GM18502 (cell line): ENCODE measurements at regions not wholly inside any gene's neighbourhood (a gene's known extent, or its start where the extent isn't known, plus 50 kb on each side); places are given as distances from the start of the nearest gene placed in this dataset.

ENCODE experiments used
- ATAC-seq: cut with Tn5 transposase; IDR thresholded peaks from one replicate; pipeline ENCODE4 v1.9.1; 2021; ENCODE audit warnings: mild to moderate bottlenecking; ENCODE audit not compliant: unreplicated experiment, poor library complexity

DNA sequence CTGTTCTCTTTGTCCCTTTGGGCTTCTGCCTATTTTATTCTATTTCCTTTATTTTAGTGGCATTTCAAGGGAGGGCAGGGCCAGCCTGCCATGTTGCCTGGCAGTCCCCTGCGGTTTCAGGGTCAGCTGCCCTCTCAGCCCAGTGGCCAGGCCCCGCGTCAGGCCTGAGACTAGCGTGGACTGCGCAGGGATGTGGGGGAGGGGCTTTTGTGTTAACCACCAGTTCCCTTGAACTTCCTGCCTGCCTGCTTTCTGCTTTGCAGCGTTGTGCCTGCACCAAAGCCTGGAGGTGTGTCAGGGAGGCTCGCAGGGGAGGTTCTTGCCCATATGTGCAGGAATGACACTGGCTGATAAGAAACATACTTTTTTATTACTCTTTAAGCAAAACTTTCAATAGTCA lies 157.6 kb downstream of the SLC35B3 start:
- no peak for ATAC-seq

DNA sequence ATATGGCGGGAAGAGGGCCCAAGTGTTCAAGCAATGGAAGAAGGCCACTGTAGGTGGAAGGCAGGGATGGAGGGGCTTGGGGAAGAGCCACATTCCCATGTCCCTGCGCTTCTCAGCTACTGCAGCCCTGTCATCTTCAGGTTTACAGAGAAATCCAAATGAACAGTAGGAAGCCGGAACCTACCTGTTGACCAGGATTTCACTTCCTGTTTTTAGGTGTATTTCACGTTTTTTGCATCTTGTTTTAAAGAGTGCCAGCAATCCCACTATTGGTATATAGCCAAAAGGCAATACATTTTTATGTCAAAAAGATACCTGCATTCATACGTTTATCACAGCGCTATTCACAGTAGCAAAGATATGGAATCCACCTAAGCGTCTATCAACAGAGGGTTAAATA lies 159.2 kb downstream of the SLC35B3 start:
- ATAC-seq, result no peak

DNA sequence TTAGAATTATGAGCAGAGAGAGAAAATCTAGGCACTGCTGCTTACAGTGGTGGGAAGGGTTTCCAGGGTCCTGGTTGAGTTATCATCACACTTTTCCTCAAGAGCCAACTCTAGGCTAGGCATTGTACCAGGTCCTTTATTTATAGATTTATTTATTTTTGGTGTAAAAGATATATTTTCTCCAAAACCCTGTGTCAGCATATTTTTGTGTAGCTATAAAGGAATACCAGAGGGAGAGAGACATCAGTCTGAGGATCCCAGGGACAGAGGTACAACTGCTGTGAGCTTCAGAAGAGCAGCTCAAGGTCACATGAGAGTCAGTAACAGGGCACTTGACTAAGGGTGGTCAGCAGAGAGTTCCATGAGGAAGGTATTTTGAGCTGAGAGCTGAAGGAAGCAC lies 159.7 kb downstream of the SLC35B3 start:
- ATAC-seq, result no peak

DNA sequence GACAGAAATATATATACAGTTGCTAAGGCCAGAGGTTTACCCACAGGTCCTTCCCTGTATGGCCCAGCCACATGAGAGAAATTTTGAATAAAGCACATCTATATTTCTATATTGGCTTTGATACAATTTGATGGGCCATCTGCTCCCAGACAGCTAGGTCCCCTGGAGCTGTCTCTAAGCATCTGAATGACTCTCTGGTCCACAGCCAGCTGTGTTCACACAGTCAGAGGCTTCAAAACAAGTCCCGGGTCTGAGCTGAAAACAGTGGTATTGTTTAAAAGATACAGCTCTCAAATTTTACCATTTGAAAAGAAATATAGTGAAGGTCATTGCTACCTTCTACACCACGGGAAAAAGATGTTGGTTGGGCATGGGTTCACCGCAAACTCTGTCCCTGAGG lies 161.1 kb downstream of the SLC35B3 start:
- ATAC-seq, result no peak

DNA sequence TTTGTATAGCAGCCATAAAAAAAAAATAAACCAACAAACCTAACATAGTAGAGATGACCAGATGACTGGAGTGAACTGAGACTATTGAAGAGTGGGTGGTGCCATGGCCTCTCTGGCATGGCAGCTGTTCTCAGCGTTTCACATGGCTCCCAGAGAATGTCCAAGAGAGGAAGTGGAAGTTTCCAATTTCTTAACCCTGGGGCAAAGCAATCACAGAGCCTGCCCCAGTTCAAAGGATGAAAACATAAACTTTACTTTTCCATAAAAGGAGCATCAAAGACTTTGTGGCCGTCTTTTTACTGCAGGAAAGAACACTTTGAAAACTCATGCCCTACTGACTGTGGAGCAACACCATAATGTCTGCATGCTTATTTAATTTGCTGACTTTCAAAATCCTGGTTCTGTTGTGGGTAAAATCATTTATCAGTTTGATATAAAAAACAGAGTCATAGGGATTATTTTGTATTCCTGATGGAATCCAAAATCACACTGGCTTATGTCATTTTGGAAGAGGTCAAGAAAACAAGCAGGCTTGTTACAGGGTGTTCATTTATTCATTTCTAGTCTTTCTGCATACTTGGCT lies 165.4 kb downstream of the SLC35B3 start:
- ATAC-seq, result no peak

DNA sequence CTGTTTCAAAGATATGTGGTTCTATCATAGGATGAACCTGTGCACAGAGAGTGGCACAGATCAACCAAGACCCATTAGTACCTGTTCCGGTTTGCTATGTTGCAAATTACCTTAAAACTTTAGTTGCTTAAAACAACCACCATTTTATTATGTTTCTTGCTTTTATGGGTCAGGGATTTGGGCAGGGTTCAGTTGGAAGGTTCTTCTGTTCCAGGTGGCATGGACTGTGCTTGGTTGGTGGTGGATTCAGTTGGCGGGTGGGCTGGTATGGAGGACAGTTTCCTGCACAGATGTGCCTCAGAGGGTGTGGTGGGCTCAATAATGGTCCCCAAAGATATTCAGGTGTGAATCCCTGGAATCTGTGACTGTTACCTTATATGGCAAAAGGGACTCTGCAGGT lies 166.3 kb downstream of the SLC35B3 start:
- no peak for ATAC-seq

DNA sequence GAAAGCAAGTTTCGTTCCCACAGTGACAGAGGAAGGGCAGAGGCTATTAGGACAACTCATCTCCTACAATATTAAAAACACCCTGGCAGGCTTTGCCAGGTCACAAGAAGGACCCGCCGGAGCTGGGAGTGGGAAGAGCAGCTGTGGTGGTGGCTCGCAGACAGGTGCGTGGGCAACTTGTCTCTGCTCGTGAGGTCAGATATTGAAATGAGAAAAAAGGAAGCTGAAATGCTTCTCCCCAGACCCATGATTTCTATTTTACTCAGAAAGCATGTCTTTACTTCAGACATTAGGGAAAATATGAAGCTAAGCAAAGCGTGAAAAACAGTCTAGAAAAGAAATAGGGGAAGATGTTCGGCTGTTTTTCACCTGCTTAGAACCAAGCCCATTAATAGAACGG lies 166.3 kb upstream of the EEF1E1 start:
- ATAC-seq, result no peak

DNA sequence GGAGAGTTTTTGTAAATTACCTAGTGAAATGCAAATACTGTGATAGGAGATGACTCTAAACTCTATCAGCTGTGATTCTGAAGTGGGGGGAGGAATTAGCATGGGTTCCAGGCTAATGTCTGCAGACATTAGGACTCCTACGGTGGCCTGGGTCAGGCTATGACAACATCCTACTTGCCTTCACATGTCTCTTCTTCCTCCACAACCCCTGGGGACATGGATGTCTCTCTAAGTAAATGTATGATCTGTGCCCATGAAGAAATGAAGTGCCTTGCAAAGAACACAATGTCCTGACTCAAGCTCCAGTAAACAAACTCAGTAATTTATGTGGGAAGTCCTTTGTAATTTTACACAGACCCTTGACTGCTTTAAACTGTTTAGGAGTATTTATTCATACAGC lies 165.8 kb upstream of the EEF1E1 start:
- ATAC-seq, result no peak

DNA sequence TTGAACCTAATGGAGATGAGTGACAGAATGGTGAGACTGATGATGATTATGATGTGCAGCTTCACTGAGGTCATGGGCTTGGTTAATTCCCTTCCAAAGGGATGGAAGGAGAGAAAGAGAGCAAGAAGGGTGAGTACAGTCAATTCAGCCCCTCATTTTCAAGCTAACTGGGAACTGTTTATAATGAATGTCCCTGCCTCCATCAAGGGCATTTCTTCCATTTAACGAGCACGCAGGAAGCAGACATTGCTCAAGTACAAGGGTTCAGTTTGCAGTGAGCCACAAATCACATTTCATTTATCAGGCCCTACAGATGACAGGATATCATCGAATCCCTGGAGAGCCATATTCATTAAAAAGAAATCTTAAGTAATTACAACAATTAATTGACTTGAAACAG lies 158.3 kb upstream of the EEF1E1 start:
- no peak for ATAC-seq

DNA sequence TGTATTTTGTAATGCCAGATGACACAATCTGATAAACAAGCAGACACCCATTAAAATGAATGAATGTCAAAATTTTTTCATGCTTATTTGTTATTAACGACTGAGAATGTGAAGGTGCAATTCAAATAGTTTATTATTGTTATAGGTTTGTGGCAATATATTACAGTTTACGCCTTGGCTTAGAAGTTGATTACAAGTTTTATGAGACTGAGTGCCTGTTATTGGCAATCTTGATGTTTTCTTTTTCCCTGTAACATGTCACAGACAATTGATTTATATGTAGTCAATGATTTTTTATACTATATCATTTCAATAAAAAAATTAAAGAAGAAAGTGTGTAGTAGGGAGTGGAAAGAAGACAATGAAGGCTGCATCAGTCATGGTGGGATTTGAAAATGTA lies 144.1 kb upstream of the EEF1E1 start:
- no peak for ATAC-seq

DNA sequence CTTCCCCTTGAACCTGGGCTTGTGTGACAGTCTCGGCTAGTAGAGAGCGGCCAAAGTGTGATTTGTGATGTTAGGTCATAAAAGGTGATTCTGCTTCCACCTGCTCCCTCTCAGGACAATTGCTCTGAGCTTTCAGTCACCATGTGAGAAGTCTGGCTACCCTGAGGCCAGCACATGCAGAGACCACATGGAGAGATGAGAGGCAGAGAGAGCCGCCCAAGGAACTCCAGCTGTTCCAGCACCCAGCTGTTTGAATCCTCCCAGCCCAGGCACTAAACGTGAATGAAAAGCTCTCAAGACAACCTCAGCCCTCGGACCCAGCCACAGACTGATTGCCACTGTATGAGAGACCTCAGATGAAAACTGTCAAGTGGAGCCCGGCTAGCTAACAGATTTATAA lies 143.4 kb upstream of the EEF1E1 start:
- ATAC-seq, result no peak

DNA sequence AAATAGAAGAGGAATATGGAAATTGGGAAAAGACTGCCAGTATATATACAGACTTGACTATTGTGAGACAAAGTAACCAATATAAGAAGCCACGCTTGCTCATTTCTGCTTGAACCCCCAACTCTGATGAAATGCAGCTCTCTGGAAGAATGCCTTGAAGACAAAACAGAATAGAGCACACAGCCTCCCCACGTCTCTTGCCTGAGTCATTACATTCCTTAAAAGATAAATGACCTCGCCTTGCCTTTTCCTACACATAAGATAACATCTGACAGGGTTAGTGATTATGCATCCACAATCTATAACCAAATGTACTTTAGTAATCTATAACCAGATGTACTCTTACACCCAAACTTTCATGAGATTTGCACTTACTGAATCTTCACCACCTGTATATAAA lies 141.1 kb upstream of the EEF1E1 start:
- ATAC-seq, result no peak

DNA sequence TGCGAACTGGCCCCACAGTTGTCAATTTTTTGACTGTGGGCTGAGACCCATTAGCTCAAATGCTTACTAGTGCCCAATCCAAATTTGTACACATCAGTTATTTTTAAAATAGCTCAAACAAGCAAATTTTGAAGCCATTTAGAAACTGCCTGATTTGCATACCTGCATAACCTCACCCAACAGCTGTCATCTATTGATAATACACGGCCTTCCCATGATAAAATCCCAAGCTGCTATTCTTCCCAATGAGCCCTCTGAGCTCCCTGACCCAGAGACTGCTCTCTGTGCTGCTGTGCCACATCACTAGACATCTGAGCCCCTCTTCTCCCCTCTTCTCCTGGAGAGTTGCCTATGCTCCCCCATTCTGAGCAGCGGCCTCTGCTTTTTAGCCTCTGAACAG lies 140.5 kb upstream of the EEF1E1 start:
- ATAC-seq, result no peak

DNA sequence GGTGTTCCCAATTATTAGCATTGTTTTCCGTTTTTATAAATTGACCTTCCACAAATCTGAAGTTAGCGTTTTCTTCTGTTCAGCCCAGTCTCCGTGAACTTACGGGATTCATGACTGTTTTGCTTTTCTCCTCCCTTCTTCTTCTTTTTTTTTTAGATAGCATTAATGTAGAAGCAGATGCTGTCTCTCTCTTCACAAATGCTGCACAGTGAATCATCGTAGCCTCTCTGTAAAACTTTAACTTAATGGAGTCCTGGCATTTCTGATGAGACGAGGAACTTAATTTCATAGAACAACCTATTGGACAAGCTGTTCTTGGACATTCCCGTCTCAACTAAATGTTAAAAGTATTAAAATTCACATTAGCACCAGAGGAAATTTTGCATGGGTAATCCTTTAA lies 138.0 kb upstream of the EEF1E1 start:
- ATAC-seq, result no peak

DNA sequence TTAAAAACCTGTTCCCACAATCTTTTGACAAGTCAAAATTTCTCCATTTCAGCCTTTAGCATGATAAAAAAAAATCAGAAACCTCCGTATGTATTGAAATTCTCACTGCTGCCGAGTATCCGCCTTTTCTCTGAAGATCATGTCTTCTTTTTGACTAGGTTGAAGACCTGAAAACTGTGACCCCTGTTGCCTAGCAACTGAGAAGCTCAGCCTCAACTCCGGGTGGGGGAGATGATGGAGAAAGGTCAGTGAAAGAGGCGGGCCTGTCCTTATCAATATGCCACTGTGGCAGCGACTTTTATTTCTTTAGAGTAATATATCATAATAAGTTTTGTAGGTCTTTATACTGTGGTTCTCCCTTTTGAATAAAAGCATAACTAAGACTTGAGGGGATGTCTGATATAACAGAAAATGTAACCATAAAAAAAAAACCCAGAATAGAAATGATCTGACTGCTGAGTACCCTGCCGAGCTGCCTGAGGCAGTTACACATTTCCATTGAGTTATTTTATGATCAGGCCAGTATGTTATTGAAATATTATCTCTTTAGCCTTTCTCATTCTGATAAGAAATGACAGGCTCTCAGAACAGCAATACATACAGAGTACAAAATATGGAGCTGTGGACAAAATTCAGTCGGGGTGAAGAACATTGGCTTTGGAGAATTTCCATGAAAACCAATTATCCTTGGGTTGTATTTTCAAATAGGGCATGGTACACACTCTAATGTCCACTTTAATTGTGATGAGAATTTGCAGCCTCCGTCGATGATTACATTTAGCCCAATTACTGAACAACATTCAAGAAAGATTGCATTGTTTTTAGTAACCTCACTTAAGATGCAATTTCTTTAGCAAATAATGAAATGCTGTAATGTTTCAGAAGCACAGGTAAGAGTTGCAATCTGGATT lies 136.7 kb upstream of the EEF1E1 start:
- ATAC-seq, result no peak

DNA sequence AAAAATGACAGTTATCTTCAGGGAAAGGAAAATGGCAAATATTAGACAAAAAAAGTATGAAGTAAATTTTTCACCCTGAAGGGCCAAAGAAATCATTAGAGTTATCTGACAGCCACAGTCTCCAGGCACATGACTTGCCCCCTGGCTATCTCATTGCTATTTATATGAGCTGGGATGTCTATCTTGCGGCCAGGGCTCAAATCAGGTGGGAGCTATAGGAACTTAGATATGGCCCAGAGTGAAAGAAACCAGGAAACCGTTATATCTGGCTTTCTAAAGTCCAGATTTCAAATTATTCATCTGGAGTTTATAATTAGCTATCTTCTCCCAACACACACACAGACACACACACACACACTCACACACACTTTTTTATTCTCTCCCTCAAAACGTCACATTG lies 135.3 kb upstream of the EEF1E1 start:
- ATAC-seq, result no peak

DNA sequence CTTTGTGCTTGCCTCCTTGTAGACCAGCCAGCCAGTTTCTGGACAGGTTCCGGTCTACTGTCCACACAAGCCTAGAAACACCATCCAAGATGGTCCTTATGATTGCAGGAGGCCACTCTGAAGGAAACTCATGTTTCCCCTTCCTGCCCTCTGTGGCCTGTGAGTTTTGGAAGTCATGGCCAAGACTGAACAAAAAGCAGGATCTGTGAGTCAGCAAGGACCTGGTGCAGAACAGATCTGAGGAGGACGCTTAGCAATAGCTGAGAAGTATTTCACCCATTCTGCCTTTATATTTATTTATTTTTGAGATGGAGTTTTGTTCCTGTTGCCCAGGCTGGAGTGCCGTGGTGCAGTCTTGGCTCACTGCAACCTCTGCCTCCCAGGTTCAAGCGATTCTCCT lies 134.6 kb upstream of the EEF1E1 start:
- ATAC-seq, result no peak

DNA sequence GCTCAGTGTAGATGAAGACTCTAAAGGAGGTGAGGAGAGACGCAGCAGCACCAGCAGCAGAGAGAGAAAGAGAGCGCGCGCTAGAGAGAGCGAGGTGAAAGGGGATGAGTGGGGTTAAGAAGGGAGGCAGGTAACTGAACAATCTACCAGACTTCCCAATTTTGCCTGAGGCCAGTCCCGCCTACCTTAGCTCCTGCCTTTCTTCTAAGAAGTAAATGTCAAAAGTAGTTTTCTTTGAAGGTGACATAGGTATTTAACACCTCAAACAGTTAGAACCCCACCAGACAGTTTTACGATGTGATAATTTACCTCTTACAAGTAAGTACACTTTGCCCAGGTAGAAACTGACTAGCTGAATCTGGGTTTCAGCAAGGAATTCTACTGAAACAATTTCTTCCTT lies 132.0 kb upstream of the EEF1E1 start:
- no peak for ATAC-seq

DNA sequence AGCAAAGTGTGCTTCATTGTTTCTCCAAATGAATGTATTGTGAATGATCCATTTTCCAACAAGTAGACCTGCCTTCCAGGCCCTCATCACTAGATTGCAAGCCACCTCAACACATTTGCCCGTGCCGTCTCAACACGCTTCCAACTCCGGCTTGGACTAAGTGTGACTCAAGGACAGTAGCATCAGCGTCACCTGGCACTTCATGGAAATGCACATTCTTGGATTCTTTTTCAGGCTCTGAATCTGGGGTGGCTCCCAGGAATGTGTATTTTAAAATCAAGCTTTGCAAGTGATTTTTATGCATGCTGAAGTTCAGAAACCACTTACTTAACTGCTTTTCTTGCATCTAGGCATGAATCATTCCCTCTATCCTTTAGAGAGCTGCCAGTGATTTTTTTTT lies 129.6 kb upstream of the EEF1E1 start:
- no peak for ATAC-seq

DNA sequence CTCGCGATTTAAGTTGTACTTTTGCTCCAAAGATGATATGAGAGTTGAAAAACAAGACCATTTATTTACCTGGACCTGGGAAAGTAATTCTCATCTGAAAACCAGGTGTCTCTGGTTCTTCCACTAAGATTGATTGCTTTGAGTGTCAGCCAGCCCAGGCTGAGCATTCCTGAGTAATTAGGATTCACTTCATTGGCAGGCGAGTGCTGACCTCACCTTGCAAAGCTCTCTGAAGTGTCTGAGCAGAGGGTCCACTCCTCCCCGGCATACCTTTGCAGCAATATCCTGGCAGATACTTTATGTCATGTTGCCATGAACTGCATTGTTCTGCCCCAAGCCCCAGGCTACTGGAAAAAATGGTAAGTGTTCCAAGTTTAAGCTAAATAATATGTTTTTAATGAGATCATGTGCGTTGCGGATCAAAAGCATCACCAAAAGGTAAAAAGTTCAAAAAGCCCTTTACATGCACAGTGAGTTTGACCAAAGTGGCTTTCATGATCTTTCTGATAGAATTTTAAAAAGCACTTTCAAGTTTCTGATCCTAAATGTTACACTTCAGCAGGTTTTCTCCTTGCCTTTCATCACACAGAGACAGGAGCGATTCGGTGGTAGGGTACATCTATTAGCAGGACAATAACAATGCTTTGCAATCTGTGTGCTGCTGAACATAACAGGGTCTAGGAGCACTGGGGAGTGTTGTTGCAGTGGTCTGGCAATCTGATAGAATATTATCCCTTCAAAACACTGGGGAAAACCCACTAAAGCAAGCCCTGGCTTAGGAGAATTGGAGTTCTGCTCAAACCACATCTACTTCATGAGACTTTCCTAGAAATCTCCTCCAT lies 127.8 kb upstream of the EEF1E1 start:
- ATAC-seq, result no peak

DNA sequence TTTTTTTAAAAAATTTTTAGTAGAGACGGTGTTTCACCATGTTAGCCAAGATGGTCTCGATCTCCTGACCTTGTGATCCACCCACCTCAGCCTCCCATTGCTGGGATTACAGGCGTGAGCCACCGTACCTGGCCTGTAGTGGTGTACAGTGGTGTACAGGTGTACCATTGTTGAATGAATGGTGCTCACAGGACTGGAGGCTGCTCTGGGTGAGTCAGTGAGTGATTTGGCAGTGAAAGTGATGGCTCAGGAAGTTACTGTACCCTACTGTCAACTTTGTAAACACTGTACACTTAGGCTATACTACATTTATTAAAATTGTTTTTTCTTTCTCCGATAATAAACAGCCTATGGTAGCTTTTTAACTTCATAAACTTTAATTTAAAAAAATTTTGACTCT lies 122.8 kb upstream of the EEF1E1 start:
- ATAC-seq, result no peak
